Spleen (tissue), 11 donors: ENCODE measurements at regions not wholly inside any gene's neighbourhood (a gene's known extent, or its start where the extent isn't known, plus 50 kb on each side); places are given as distances from the start of the nearest gene placed in this dataset.
"Not testable (repeated sequence)": the region's sequence is repeated elsewhere in the genome, so short reads cannot be mapped to it uniquely, and the experiment has no call there.

Experiments used
- DNase-seq: peaks from one replicate; pipeline ENCODE4 v3.0.0-alpha.2; 2020
- H3K27ac ChIP-seq, 8 donors: fragments of 200-600 bp; sonication (generic) in 7 of 8; 1 replicate in 4 of 8; 2 replicates in 4 of 8; pipeline versions ENCODE4 v1.5.0 to v1.8.0; 2016 to 2021; ENCODE audit warnings: inconsistent platforms in 4 of 8, mild to moderate bottlenecking in 4 of 8, moderate library complexity in 1 of 8
- H3K27me3 ChIP-seq, 7 donors: fragments of 200-600 bp; sonication (generic) in 6 of 7; replicated peaks in 1 of 7; 1 replicate in 4 of 7; 2 replicates in 3 of 7; pipeline versions ENCODE4 v1.5.0 to v1.8.0; 2016 to 2021; ENCODE audit warnings: inconsistent platforms in 3 of 7, mild to moderate bottlenecking in 1 of 7
- H3K36me3 ChIP-seq, 6 donors: fragments of 200-600 bp; sonication (generic) in 5 of 6; 1 replicate in 4 of 6; 2 replicates in 2 of 6; pipeline versions ENCODE4 v1.5.0 to v1.8.0; 2016 to 2021; ENCODE audit warnings: inconsistent platforms in 2 of 6
- H3K4me1 ChIP-seq, 6 donors: fragments of 200-600 bp; sonication (generic) in 5 of 6; 1 replicate in 3 of 6; 2 replicates in 3 of 6; pipeline versions ENCODE4 v1.5.0 to v1.8.0; 2016 to 2021; ENCODE audit warnings: inconsistent platforms in 3 of 6
- H3K4me3 ChIP-seq, 8 donors: fragments of 200-600 bp; sonication (generic) in 7 of 8; 1 replicate in 4 of 8; 2 replicates in 4 of 8; pipeline versions ENCODE4 v1.5.0 to v1.8.0; 2016 to 2021; ENCODE audit warnings: inconsistent platforms in 4 of 8, mild to moderate bottlenecking in 4 of 8, moderate library complexity in 2 of 8
- H3K9me3 ChIP-seq, 8 donors: fragments of 200-600 bp; sonication (generic) in 7 of 8; 1 replicate in 4 of 8; 2 replicates in 4 of 8; pipeline versions ENCODE4 v1.5.0 to v1.8.0; 2016 to 2021; ENCODE audit warnings: inconsistent platforms in 4 of 8
- CTCF ChIP-seq, 11 experiments: fragments of 200-600 bp in 7 of 11; fragments of 450-650 bp in 4 of 11; sonication (generic) in 4 of 11; IDR thresholded peaks in 8 of 11; conservative IDR thresholded peaks in 3 of 11; 1 replicate in 7 of 11; 2 replicates in 4 of 11; pipeline versions ENCODE4 v1.4.0 to v1.8.0; 2016 to 2021; ENCODE audit warnings: antibody characterized with exemption in 11 of 11, inconsistent platforms in 4 of 11, mild to moderate bottlenecking in 1 of 11
- POLR2A ChIP-seq, 3 donors: fragments of 450-650 bp; IDR thresholded peaks; one replicate each; pipeline ENCODE4 v1.5.1; 2017; ENCODE audit warnings: antibody characterized with exemption in 3 of 3, mild to moderate bottlenecking in 1 of 3
- POLR2AphosphoS5 ChIP-seq, 3 donors: sonication (generic); formaldehyde crosslinking; IDR thresholded peaks; one replicate each; pipeline ENCODE4 v1.5.1; 2017; ENCODE audit warnings: antibody characterized with exemption in 3 of 3
- WGBS, 5 donors: extraction: QIAGEN DNeasy Blood & Tissue Kit in 3 of 5; methylation state at CpG; one replicate each; pipeline versions ENCODE4 v1.1.5 to v1.1.7; 2013 to 2018; 5-methylcytosine and 5-hydroxymethylcytosine counted together
- intact Hi-C: fragments of 100-400 bp; cut with DNase I; formaldehyde crosslinking; loops from one replicate; pipeline ENCODE4 v1.15.0; 2023; ENCODE audit warnings: low total_unique reads
- donor health status: healthy with polysubstance abuse.
- donor health status: DM: no; HTN: no; CAD: no; lungs with moderate emphysema.
- donor health status: DM: no; HTN: no; CAD: no.
- donor health status: Bipolar disorder and iron deficiency.
- donor health status: healthy.
- donor health status: DM: no; HTN: no; CAD: no.
- donor health status: DM: yes; HTN: yes; CAD: no.

GRCh38 chr5:157944938-157945337 lies 86.0 kb upstream of the CLINT1 start:
- peaks cover 0 to 19% (median 0%) of the 10 kb centered on the region in 7 donors for H3K27me3 ChIP-seq
- H3K27ac ChIP-seq: no peak overlapping the region
- no peak for TF ChIP-seq POLR2A (IDR thresholded peaks at IDR 0.05)
- TF ChIP-seq CTCF (IDR thresholded peaks at IDR 0.05 in 8 of 11, conservative IDR thresholded peaks at IDR 0.05 in 3 of 11): no peak
- TF ChIP-seq POLR2AphosphoS5 (IDR thresholded peaks at IDR 0.05): no peak
- peaks cover 0 to 10% (median 7%) of the 10 kb centered on the region in 6 donors for H3K4me1 ChIP-seq
- H3K9me3 ChIP-seq: no peaks in the 10 kb centered on the region
- no peaks in the 10 kb centered on the region for H3K36me3 ChIP-seq
- no peak for DNase-seq
- 90 to 93% (median 91%) methylated on average over 6 of the region's 6 CpGs for WGBS, 5 donors
- intact Hi-C loops: no loop called here
- no peak overlapping the region for H3K4me3 ChIP-seq

GRCh38 chr5:157944077-157944633 lies 85.2 kb upstream of the CLINT1 start:
- 72 to 90% (median 82%) methylated on average over 6 of the region's 6 CpGs for WGBS, 5 donors
- no peak for DNase-seq
- no peaks in the 10 kb centered on the region for H3K36me3 ChIP-seq
- H3K9me3 ChIP-seq: no peaks in the 10 kb centered on the region
- TF ChIP-seq CTCF (IDR thresholded peaks at IDR 0.05 in 8 of 11, conservative IDR thresholded peaks at IDR 0.05 in 3 of 11) (no peak), POLR2AphosphoS5 (IDR thresholded peaks at IDR 0.05) (no peak), POLR2A (IDR thresholded peaks at IDR 0.05) (no peak)
- H3K4me3 ChIP-seq: no peak overlapping the region
- peaks cover 0 to 11% (median 0%) of the 10 kb centered on the region in 7 donors for H3K27me3 ChIP-seq
- intact Hi-C loops: no loop called here
- H3K27ac ChIP-seq: no peak overlapping the region
- H3K4me1 ChIP-seq: peaks cover 0 to 8% (median 7%) of the 10 kb centered on the region in 6 donors

DNA sequence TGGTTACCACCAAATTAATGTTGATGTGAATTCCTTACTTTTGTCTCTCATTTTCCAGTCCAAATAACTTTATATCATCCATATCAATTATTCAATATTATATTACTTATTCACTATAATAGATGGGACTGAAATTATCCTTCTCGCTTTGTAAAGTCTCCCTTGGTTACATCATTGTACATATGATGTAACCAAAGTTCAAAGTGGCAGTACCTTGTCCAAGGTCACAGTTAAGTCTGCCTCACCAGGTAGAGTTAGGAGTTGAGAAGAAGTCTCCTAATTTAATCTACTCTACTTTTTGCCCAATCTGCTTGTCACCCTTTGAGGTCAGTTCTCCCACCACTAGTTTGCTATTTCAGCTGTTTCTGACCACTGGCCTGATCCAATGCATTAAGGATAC lies 83.7 kb upstream of the CLINT1 start:
- intact Hi-C loops: no loop called here
- no peak for TF ChIP-seq CTCF (IDR thresholded peaks at IDR 0.05 in 8 of 11, conservative IDR thresholded peaks at IDR 0.05 in 3 of 11)
- TF ChIP-seq POLR2A (IDR thresholded peaks at IDR 0.05): no peak
- no peak for TF ChIP-seq POLR2AphosphoS5 (IDR thresholded peaks at IDR 0.05)
- no peaks in the 10 kb centered on the region for H3K36me3 ChIP-seq
- no peak for DNase-seq
- H3K27ac ChIP-seq: no peak overlapping the region
- 63 to 98% (median 91%) methylated on average over 1 of the region's 1 CpG for WGBS, 5 donors
- H3K9me3 ChIP-seq: no peaks in the 10 kb centered on the region
- H3K27me3 ChIP-seq: no peaks in the 10 kb centered on the region
- H3K4me3 ChIP-seq: no peak overlapping the region
- H3K4me1 ChIP-seq: no peaks in the 10 kb centered on the region

DNA sequence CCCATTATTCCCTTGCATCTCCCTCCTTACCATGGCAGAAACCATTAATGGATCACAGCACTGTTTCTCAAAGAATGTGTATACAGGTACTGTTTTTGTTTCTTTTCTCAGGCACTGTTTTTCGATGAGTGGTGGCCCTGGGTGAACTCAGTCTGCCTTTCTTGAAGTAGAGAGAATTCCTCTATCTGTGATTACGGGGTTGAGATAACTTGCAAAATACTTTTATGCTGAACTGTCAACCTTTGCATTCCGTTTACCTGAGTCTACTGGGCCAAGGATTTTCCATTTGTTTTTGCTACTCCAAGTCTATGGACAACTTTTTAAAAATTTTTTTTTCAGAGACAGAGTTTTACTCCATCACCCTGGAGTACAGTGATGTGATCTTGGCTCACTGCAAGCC lies 82.7 kb upstream of the CLINT1 start:
- H3K36me3 ChIP-seq: no peaks in the 10 kb centered on the region
- WGBS, 5 donors: 90 to 95% (median 91%) methylated on average over 3 of the region's 3 CpGs
- H3K4me3 ChIP-seq: no peak overlapping the region
- DNase-seq: no peak
- no peaks in the 10 kb centered on the region for H3K27me3 ChIP-seq
- peaks cover 0 to 6% (median 1%) of the 10 kb centered on the region in 8 donors for H3K9me3 ChIP-seq
- TF ChIP-seq POLR2A (IDR thresholded peaks at IDR 0.05): no peak
- no peak for TF ChIP-seq POLR2AphosphoS5 (IDR thresholded peaks at IDR 0.05)
- no peak for TF ChIP-seq CTCF (IDR thresholded peaks at IDR 0.05 in 8 of 11, conservative IDR thresholded peaks at IDR 0.05 in 3 of 11)
- intact Hi-C loops: no loop called here
- H3K27ac ChIP-seq: no peak overlapping the region
- no peaks in the 10 kb centered on the region for H3K4me1 ChIP-seq

GRCh38 chr5:157938101-157938500 lies 79.2 kb upstream of the CLINT1 start:
- H3K27ac ChIP-seq, DNase-seq, intact Hi-C loops, H3K4me1 ChIP-seq, H3K4me3 ChIP-seq, H3K36me3 ChIP-seq, H3K27me3 ChIP-seq: not testable (repeated sequence)
- 84 to 96% (median 90%) methylated on average over 6 of the region's 6 CpGs for WGBS, 5 donors
- H3K9me3 ChIP-seq: peaks cover 0 to 25% (median 16%) of the 10 kb centered on the region in 8 donors

DNA sequence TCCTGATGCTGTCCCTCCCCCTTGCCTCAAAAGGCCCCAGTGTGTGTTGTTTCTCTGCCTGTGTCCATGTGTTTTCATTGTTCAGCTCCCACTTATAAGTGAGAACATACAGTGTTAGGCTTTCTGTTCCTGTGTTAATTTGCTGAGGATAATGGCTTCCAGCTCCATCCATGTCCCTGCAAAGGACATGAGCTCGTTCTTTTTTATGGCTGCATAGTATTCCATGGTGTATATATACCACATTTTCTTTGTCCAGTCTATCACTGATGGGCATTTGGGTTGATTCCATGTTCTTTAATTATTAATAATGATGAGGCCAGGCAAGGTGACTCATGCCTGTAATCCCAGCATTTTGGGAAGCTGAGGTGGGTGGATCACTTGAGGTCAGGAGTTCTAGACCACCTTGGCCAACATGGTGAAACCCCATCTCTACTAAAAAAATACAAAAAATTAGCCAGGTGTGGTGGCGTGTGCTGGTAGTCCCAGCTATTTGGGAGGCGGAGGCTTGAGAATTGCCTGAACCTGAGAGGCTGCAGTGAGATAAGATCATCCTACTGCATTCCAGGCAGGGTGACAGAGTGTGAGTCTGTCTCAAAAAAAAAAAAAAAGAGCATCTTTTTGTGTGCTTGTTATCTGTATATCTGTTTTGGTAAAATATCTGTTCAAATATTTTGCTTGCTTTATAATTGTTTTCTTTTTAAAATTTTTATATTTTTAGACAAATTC lies 78.0 kb upstream of the CLINT1 start:
- H3K36me3 ChIP-seq, intact Hi-C loops, H3K4me3 ChIP-seq, DNase-seq, H3K27ac ChIP-seq, H3K27me3 ChIP-seq, H3K4me1 ChIP-seq: not testable (repeated sequence)
- 84 to 99% (median 86%) methylated on average over 3 of the region's 3 CpGs for WGBS, 5 donors
- H3K9me3 ChIP-seq: peaks cover 0 to 25% (median 16%) of the 10 kb centered on the region in 8 donors
